Peyer's patch (tissue), 4 donors: ENCODE measurements at regions not wholly inside any gene's neighbourhood (a gene's known extent, or its start where the extent isn't known, plus 50 kb on each side); places are given as distances from the start of the nearest gene placed in this dataset.

Experiments used
- POLR2A ChIP-seq, 2 donors: fragments of 450-650 bp; IDR thresholded peaks; one replicate each; pipeline ENCODE4 v1.5.1; 2017; ENCODE audit warnings: antibody characterized with exemption in 2 of 2, mild to moderate bottlenecking in 2 of 2, moderate library complexity in 2 of 2
- TF ChIP-seq, protein P1 (sequence below), 6 experiments: fragments of 450-650 bp in 4 of 6; fragments of 200-600 bp in 2 of 6; sonication (generic) in 1 of 6; IDR thresholded peaks; one replicate each; pipeline ENCODE4 v1.5.1; 2017 to 2019; ENCODE audit warnings: antibody characterized with exemption in 6 of 6, mild to moderate bottlenecking in 3 of 6, moderate library complexity in 1 of 6

- no peak for TF ChIP-seq POLR2A (IDR thresholded peaks at IDR 0.05)
- TF ChIP-seq, protein P1, sequence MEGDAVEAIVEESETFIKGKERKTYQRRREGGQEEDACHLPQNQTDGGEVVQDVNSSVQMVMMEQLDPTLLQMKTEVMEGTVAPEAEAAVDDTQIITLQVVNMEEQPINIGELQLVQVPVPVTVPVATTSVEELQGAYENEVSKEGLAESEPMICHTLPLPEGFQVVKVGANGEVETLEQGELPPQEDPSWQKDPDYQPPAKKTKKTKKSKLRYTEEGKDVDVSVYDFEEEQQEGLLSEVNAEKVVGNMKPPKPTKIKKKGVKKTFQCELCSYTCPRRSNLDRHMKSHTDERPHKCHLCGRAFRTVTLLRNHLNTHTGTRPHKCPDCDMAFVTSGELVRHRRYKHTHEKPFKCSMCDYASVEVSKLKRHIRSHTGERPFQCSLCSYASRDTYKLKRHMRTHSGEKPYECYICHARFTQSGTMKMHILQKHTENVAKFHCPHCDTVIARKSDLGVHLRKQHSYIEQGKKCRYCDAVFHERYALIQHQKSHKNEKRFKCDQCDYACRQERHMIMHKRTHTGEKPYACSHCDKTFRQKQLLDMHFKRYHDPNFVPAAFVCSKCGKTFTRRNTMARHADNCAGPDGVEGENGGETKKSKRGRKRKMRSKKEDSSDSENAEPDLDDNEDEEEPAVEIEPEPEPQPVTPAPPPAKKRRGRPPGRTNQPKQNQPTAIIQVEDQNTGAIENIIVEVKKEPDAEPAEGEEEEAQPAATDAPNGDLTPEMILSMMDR (IDR thresholded peaks at IDR 0.05), result peak in 5 of 6 experiments; percentile 2 to 54 (median 43)
Measured at GRCh38 chr11:128323381-128323780, 264.0 kb downstream of the ETS1 start.
